Lung (tissue), 11 donors: ENCODE measurements at regions not wholly inside any gene's neighbourhood (a gene's known extent, or its start where the extent isn't known, plus 50 kb on each side); places are given as distances from the start of the nearest gene placed in this dataset.

Experiments
- ATAC-seq: fragments of 200-7000 bp; cut with Tn5 transposase; one replicate; pipeline ENCODE4 v1.9.1; 2020; ENCODE audit warnings: moderate number of reproducible peaks; ENCODE audit not compliant: insufficient read depth, low FRiP score
- DNase-seq, 3 donors: peaks; one replicate each; pipeline ENCODE4 v3.0.0-alpha.2; 2013 to 2017
- H3K27ac ChIP-seq, 2 donors: one replicate each; pipeline ENCODE4 v1.5.1; 2013; ENCODE audit warnings: mild to moderate bottlenecking in 2 of 2, moderate library complexity in 2 of 2, control low read depth in 1 of 2, inconsistent platforms in 1 of 2, low read depth in 1 of 2, low read length in 1 of 2
- H3K27me3 ChIP-seq, 3 donors: one replicate each; pipeline ENCODE4 v1.5.1; 2013; ENCODE audit warnings: low read length in 2 of 3; ENCODE audit not compliant: control insufficient read depth in 3 of 3, insufficient read depth in 3 of 3
- H3K36me3 ChIP-seq, 4 donors: one replicate each; pipeline ENCODE4 v1.5.1; 2013; ENCODE audit warnings: low read length in 4 of 4, mild to moderate bottlenecking in 1 of 4, moderate library complexity in 1 of 4; ENCODE audit not compliant: control insufficient read depth in 4 of 4, insufficient read depth in 4 of 4
- H3K4me1 ChIP-seq, 5 donors: one replicate each; pipeline ENCODE4 v1.5.1; 2013; ENCODE audit warnings: low read length in 5 of 5, mild to moderate bottlenecking in 2 of 5, moderate library complexity in 1 of 5; ENCODE audit not compliant: control insufficient read depth in 5 of 5, insufficient read depth in 5 of 5
- H3K4me3 ChIP-seq: one replicate; pipeline ENCODE4 v1.5.1; 2013; ENCODE audit warnings: mild to moderate bottlenecking, control low read depth, moderate library complexity
- H3K9ac ChIP-seq, 2 donors: one replicate each; pipeline ENCODE4 v1.5.1; 2013; ENCODE audit warnings: low read length in 2 of 2, control low read depth in 1 of 2; ENCODE audit not compliant: insufficient read depth in 1 of 2
- H3K9me3 ChIP-seq, 4 donors: one replicate each; pipeline ENCODE4 v1.5.1; 2013; ENCODE audit warnings: low read length in 3 of 4, mild to moderate bottlenecking in 1 of 4, moderate library complexity in 1 of 4; ENCODE audit not compliant: control insufficient read depth in 4 of 4, insufficient read depth in 3 of 4
- WGBS, 2 donors: extraction: QIAGEN DNeasy Blood & Tissue Kit; methylation state at CpG; one replicate each; pipeline ENCODE4 v1.1.7; 2013; 5-methylcytosine and 5-hydroxymethylcytosine counted together
- TF ChIP-seq, protein P1 (sequence below): IDR thresholded peaks from 2 replicates; pipeline ENCODE4 v1.5.1; 2012; ENCODE audit warnings: mild to moderate bottlenecking; ENCODE audit errors: control extremely low read depth, extremely low read depth
- donor health status: control.
- donor health status: control.
- donor health status: Bipolar disorder and iron deficiency.
- donor health status: healthy.
- donor health status: DM: yes; HTN: yes; CAD: no.

DNA sequence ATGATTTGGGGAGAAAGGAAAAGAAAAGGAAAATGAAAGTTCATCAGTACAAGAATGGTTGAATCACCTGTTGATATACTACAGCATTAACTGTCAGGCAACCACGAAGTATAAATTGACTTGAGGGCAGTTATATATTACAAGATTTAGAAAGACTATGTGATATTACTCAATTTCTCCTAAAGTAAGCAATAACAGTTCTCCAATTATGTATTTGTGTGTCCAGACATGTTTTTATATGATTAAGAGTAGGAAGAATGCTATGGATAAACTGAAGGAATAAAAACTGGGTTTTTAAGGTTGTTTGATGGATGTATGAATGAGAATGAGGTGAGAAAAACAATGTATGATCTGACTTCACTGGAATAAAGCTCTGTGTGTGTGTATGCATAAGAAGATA, 2234.4 kb downstream of the ARAP2 start:
- no peaks in the 10 kb centered on the region for H3K9me3 ChIP-seq

GRCh38 chr4:34010751-34011519, 2233.4 kb downstream of the ARAP2 start:
- H3K27ac ChIP-seq = no peak overlapping the region
- TF ChIP-seq, protein P1, sequence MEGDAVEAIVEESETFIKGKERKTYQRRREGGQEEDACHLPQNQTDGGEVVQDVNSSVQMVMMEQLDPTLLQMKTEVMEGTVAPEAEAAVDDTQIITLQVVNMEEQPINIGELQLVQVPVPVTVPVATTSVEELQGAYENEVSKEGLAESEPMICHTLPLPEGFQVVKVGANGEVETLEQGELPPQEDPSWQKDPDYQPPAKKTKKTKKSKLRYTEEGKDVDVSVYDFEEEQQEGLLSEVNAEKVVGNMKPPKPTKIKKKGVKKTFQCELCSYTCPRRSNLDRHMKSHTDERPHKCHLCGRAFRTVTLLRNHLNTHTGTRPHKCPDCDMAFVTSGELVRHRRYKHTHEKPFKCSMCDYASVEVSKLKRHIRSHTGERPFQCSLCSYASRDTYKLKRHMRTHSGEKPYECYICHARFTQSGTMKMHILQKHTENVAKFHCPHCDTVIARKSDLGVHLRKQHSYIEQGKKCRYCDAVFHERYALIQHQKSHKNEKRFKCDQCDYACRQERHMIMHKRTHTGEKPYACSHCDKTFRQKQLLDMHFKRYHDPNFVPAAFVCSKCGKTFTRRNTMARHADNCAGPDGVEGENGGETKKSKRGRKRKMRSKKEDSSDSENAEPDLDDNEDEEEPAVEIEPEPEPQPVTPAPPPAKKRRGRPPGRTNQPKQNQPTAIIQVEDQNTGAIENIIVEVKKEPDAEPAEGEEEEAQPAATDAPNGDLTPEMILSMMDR = no peak
- WGBS, 2 donors = 72 to 81% methylated on average over 6 of the region's 6 CpGs
- no peaks in the 10 kb centered on the region for H3K36me3 ChIP-seq
- H3K9me3 ChIP-seq = no peaks in the 10 kb centered on the region
- H3K9ac ChIP-seq = no peak overlapping the region
- no peaks in the 10 kb centered on the region for H3K4me1 ChIP-seq
- no peaks in the 10 kb centered on the region for H3K27me3 ChIP-seq
- DNase-seq (no peak), ATAC-seq (no peak)
- no peak overlapping the region for H3K4me3 ChIP-seq

More for the DNA sequence above, 2234.4 kb downstream of the ARAP2 start:
- Histone ChIP-seq H3K9ac (no peak overlapping the region), H3K27me3 (no peaks in the 10 kb centered on the region), H3K4me3 (no peak overlapping the region), H3K4me1 (no peaks in the 10 kb centered on the region), H3K27ac (no peak overlapping the region), H3K36me3 (no peaks in the 10 kb centered on the region)
- DNase-seq = no peak
- 54 to 57% methylated on average over 1 of the region's 1 CpG for WGBS, 2 donors
- no peak for ATAC-seq
- TF ChIP-seq, protein P1 = no peak

- no peaks in the 10 kb centered on the region for H3K9me3 ChIP-seq
- no peaks in the 10 kb centered on the region for H3K4me1 ChIP-seq
- no peak overlapping the region for H3K9ac ChIP-seq
- 86 to 95% methylated on average over 1 of the region's 1 CpG for WGBS, 2 donors
- TF ChIP-seq, protein P1 = no peak
- no peak for ATAC-seq
- no peak for DNase-seq
- H3K4me3 ChIP-seq = no peak overlapping the region
- H3K27me3 ChIP-seq = no peaks in the 10 kb centered on the region
- H3K27ac ChIP-seq = no peak overlapping the region
- H3K36me3 ChIP-seq = no peaks in the 10 kb centered on the region
Measured at GRCh38 chr4:34035225-34035624, 2209.1 kb downstream of the ARAP2 start.

DNA sequence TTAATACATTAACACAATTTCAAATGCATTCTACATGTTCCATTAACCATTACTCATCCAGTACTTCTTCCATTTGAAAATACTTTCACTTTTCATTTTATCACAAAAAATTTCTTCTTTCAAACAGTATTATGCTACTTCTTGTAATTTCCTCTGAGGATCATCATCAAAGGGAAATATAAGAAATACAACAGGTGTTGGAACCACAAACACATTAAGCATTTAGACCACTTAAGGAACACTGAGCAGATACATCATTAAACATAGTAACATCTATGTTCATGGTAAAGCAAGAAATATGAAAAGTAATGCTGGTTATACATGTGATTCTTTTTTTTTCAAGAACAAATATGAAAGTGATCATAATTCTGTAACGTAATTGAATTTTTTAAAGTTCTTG, 2207.0 kb downstream of the ARAP2 start:
- TF ChIP-seq, protein P1 = no peak

More for the DNA sequence above, 2207.0 kb downstream of the ARAP2 start:
- ATAC-seq = no peak
- Histone ChIP-seq H3K4me3 (no peak overlapping the region), H3K9ac (no peak overlapping the region), H3K9me3 (no peaks in the 10 kb centered on the region), H3K27ac (no peak overlapping the region), H3K4me1 (no peaks in the 10 kb centered on the region), H3K36me3 (no peaks in the 10 kb centered on the region), H3K27me3 (no peaks in the 10 kb centered on the region)
- DNase-seq = no peak
- WGBS, 2 donors = 88 to 90% methylated on average over 1 of the region's 1 CpG
